GM12892 (cell line): ENCODE measurements at regions not wholly inside any gene's neighbourhood (a gene's known extent, or its start where the extent isn't known, plus 50 kb on each side); places are given as distances from the start of the nearest gene placed in this dataset.

Experiments used
- POLR2A ChIP-seq: IDR thresholded peaks from 2 replicates; pipeline ENCODE4 v1.6.1; 2011; ENCODE audit warnings: low read depth, low read length, control low read depth
- POLR2AphosphoS5 ChIP-seq: IDR thresholded peaks from 2 replicates; pipeline ENCODE4 v1.6.1; 2011; ENCODE audit warnings: low read depth, low read length, control low read depth

DNA sequence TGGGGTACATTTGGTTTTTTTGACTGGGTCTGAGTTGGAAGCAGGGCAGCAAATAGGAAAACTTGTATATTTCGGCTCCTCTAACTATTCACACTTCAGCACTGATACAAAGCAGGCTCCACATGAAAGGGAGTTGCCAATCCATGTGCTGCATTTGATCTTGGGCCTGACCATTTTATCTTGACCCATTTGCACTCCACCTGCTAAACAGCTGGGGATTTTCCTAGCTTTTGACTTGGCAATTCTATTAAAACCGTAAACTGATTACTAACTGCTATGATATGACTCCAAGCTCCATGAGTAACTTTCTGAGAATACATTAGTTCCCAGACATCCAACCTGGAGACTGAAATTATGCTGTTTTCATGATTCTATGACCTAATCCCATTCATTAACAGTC lies 797.1 kb downstream of the BCL11B start:
- TF ChIP-seq POLR2AphosphoS5 (no peak), POLR2A (no peak)
